Endodermal cell (in vitro differentiated cells): ENCODE measurements at regions not wholly inside any gene's neighbourhood (a gene's known extent, or its start where the extent isn't known, plus 50 kb on each side); places are given as distances from the start of the nearest gene placed in this dataset.

Experiments
- DNase-seq: peaks from one replicate; pipeline ENCODE4 v3.0.0-alpha.2; 2017
- H3K27ac ChIP-seq: 2 replicates; pipeline ENCODE4 v1.5.1; 2013; ENCODE audit warnings: mild to moderate bottlenecking, low read depth, low read length, moderate library complexity
- H3K27me3 ChIP-seq: 2 replicates; pipeline ENCODE4 v1.6.1; 2013; ENCODE audit warnings: mild to moderate bottlenecking, low read length, moderate library complexity; ENCODE audit not compliant: insufficient read depth, control insufficient read depth, poor library complexity, severe bottlenecking
- H3K36me3 ChIP-seq: 2 replicates; pipeline ENCODE4 v1.7.0; 2013; ENCODE audit warnings: mild to moderate bottlenecking, low read length, moderate library complexity; ENCODE audit not compliant: control insufficient read depth, insufficient read depth
- H3K4me1 ChIP-seq: one replicate; pipeline ENCODE4 v1.7.0; 2013; ENCODE audit warnings: low read length; ENCODE audit not compliant: control insufficient read depth, insufficient read depth
- H3K4me3 ChIP-seq: 2 replicates; pipeline ENCODE4 v1.5.1; 2013; ENCODE audit warnings: mild to moderate bottlenecking, low read length, moderate library complexity
- H3K9ac ChIP-seq: 2 replicates; pipeline ENCODE4 v1.6.1; 2013; ENCODE audit warnings: mild to moderate bottlenecking, low read length, moderate library complexity; ENCODE audit not compliant: poor library complexity, severe bottlenecking; ENCODE audit errors: extremely low read depth
- H3K9me3 ChIP-seq: 2 replicates; pipeline ENCODE4 v1.6.1; 2013; ENCODE audit warnings: mild to moderate bottlenecking, low read length, moderate library complexity; ENCODE audit not compliant: control insufficient read depth
- H3K27ac Mint-ChIP-seq: 2 replicates; pipeline ENCODE4 v1.8.0; 2020; ENCODE audit warnings: mixed read lengths
- H3K27me3 Mint-ChIP-seq: 2 replicates; pipeline ENCODE4 v1.8.0; 2021; ENCODE audit warnings: mild to moderate bottlenecking, mixed read lengths; ENCODE audit not compliant: insufficient read depth
- H3K36me3 Mint-ChIP-seq: 2 replicates; pipeline ENCODE4 v1.8.0; 2020; ENCODE audit warnings: low read depth, mixed read lengths
- H3K4me1 Mint-ChIP-seq: 2 replicates; pipeline ENCODE4 v1.8.0; 2020; ENCODE audit warnings: mixed read lengths
- H3K4me3 Mint-ChIP-seq: 2 replicates; pipeline ENCODE4 v1.8.0; 2020; ENCODE audit warnings: mild to moderate bottlenecking, moderate library complexity, mixed read lengths
- H3K9me3 Mint-ChIP-seq: 2 replicates; pipeline ENCODE4 v1.8.0; 2020; ENCODE audit warnings: mild to moderate bottlenecking, mixed read lengths
- WGBS, 2 experiments: methylation state at CpG; one replicate each; pipeline versions ENCODE4 v1.1.5 to v1.1.7; 2013; ENCODE audit warnings: missing lambda C conversion rate in 2 of 2, mixed read lengths in 1 of 2; ENCODE audit not compliant: insufficient coverage in 1 of 2, insufficient read length in 1 of 2; 5-methylcytosine and 5-hydroxymethylcytosine counted together
- TF ChIP-seq, protein P1 (sequence below): fragments of 200-600 bp; sonication (generic); conservative IDR thresholded peaks from 2 replicates; pipeline ENCODE4 v1.5.0; 2021; ENCODE audit warnings: antibody characterized with exemption, mild to moderate bottlenecking

DNA sequence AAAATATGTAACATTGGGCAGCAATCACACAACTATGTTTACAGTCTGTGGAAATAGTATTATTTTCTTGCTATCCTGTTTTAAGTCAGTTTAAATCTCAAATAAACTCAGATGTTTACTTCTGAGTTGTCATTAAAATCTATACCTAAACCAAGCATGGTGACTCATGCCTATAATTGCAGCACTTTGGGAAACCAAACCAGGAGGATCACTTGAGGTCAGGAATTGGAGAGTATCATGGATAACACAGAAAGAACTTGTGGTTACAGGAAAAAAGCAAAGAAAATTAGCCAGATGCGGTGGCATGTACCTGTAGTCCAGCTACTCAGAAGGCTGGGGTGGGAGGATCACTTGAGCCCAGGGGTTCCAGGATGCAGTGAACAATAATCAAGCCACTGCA lies 631.6 kb upstream of the EPHA6 start:
- H3K27me3 Mint-ChIP-seq: no peaks in the 10 kb centered on the region
- H3K36me3 Mint-ChIP-seq: no peaks in the 10 kb centered on the region
- H3K27ac Mint-ChIP-seq: no peak overlapping the region
- Histone ChIP-seq H3K9me3 (no peaks in the 10 kb centered on the region), H3K4me3 (no peak overlapping the region), H3K27ac (no peak overlapping the region), H3K9ac (no peak overlapping the region), H3K36me3 (no peaks in the 10 kb centered on the region), H3K27me3 (no peaks in the 10 kb centered on the region), H3K4me1 (no peaks in the 10 kb centered on the region)
- H3K4me3 Mint-ChIP-seq: no peak overlapping the region
- DNase-seq: no peak
- TF ChIP-seq, protein P1, sequence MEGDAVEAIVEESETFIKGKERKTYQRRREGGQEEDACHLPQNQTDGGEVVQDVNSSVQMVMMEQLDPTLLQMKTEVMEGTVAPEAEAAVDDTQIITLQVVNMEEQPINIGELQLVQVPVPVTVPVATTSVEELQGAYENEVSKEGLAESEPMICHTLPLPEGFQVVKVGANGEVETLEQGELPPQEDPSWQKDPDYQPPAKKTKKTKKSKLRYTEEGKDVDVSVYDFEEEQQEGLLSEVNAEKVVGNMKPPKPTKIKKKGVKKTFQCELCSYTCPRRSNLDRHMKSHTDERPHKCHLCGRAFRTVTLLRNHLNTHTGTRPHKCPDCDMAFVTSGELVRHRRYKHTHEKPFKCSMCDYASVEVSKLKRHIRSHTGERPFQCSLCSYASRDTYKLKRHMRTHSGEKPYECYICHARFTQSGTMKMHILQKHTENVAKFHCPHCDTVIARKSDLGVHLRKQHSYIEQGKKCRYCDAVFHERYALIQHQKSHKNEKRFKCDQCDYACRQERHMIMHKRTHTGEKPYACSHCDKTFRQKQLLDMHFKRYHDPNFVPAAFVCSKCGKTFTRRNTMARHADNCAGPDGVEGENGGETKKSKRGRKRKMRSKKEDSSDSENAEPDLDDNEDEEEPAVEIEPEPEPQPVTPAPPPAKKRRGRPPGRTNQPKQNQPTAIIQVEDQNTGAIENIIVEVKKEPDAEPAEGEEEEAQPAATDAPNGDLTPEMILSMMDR: no peak
- H3K9me3 Mint-ChIP-seq: no peaks in the 10 kb centered on the region
- no peaks in the 10 kb centered on the region for H3K4me1 Mint-ChIP-seq
- 86 to 94% methylated on average over 1 of the region's 1 CpG for WGBS, 2 experiments

DNA sequence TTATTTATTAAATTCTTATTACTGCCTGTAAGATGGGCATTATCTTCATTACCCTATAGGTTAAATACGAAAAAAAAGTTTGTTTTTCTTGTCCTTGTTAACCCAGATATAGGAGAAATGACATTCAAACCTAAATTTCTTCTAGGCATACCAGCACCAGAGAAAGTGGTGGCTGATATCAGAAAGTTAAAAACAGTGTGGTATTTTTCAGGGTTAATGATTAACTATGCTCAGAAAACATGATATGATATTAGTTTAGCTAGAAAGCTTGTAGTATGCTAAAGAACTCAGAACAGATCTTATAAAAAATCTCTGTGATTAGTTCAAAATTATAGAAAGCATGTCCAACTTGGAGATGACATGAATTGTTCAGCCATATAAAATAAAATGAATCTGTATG lies 630.5 kb upstream of the EPHA6 start:
- no peaks in the 10 kb centered on the region for H3K36me3 ChIP-seq
- DNase-seq: no peak
- Mint-ChIP-seq H3K9me3 (no peaks in the 10 kb centered on the region), H3K36me3 (no peaks in the 10 kb centered on the region), H3K27me3 (no peaks in the 10 kb centered on the region), H3K4me1 (no peaks in the 10 kb centered on the region), H3K4me3 (no peak overlapping the region), H3K27ac (no peak overlapping the region)
- H3K27me3 ChIP-seq: no peaks in the 10 kb centered on the region
- WGBS, 2 experiments: 100% methylated on average over 1 of the region's 1 CpG; no CpG with 5 or more reads in 1 of the 2 experiments
- H3K27ac ChIP-seq: no peak overlapping the region
- no peaks in the 10 kb centered on the region for H3K4me1 ChIP-seq
- TF ChIP-seq, protein P1: no peak
- no peaks in the 10 kb centered on the region for H3K9me3 ChIP-seq
- no peak overlapping the region for H3K9ac ChIP-seq
- no peak overlapping the region for H3K4me3 ChIP-seq

DNA sequence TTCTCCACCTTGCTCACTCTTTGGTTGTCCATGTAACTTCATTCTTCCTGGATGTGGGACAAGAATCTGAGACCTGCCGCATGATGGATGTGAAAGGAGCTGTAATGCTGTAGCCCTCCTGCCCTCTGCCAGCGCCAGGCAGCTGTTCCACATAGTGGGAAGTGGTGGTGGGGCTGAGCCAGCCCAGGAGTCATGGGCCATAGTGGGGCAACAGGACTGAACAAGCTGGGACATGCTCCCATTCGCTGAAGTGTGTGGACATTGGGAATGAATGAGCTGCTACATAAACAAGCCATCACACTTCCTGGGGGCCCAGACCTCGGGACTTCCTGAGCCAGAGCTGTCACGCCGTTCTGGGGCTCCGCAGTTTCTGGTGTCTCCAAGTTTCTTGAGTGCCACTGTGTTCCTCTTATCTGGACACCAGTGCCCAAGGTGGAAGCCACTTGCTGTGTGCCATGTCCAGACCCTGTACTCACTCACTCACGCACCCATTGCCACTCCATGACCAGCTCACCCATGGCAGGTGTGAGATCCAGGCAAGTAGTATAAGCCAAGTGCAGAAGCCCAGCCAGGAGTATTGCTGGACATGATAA lies 624.3 kb upstream of the EPHA6 start:
- Mint-ChIP-seq H3K36me3 (no peaks in the 10 kb centered on the region), H3K4me3 (no peak overlapping the region), H3K27me3 (no peaks in the 10 kb centered on the region), H3K9me3 (no peaks in the 10 kb centered on the region), H3K27ac (no peak overlapping the region), H3K4me1 (no peaks in the 10 kb centered on the region)
- H3K27me3 ChIP-seq: no peaks in the 10 kb centered on the region
- whole genome bisulfite sequencing, 2 experiments: 78 to 93% methylated on average over 4 to 8 of the region's 8 CpGs
- H3K4me1 ChIP-seq: no peaks in the 10 kb centered on the region
- TF ChIP-seq, protein P1: no peak
- H3K9me3 ChIP-seq: no peaks in the 10 kb centered on the region
- no peak overlapping the region for H3K9ac ChIP-seq
- H3K4me3 ChIP-seq: no peak overlapping the region
- H3K27ac ChIP-seq: no peak overlapping the region
- H3K36me3 ChIP-seq: no peaks in the 10 kb centered on the region
- DNase-seq: no peak
